Activated CD8-positive, alpha-beta T cell treated with anti-CD3 and anti-CD28 coated beads for 36 hours (primary cell): ENCODE measurements at regions not wholly inside any gene's neighbourhood (a gene's known extent, or its start where the extent isn't known, plus 50 kb on each side); places are given as distances from the start of the nearest gene placed in this dataset.

Experiments used
- ATAC-seq: fragments of 200-7000 bp; cut with Tn5 transposase; one replicate; pipeline ENCODE4 v1.10.0; 2021; ENCODE audit warnings: mild to moderate bottlenecking, moderate library complexity
- CTCF ChIA-PET: fragments of 350-600 bp; sonication (Branson Sonifier 250); formaldehyde crosslinking; loops from one replicate; lab custom pipeline; 2021; ENCODE audit warnings: antibody characterized with exemption; lab: Charles Lee
- POLR2A ChIA-PET: fragments of 350-600 bp; sonication (Branson Sonifier 250); formaldehyde crosslinking; loops from one replicate; lab custom pipeline; 2021; ENCODE audit warnings: antibody characterized with exemption; lab: Charles Lee
- DNase-seq: peaks from one replicate; pipeline ENCODE4 v3.0.0-alpha.2; 2020
- H3K27ac Mint-ChIP-seq: one replicate; pipeline ENCODE4 v1.8.0; 2021; ENCODE audit warnings: mild to moderate bottlenecking, mixed read lengths
- H3K27me3 Mint-ChIP-seq: one replicate; pipeline ENCODE4 v1.8.0; 2021; ENCODE audit warnings: mixed read lengths
- H3K36me3 Mint-ChIP-seq: one replicate; pipeline ENCODE4 v1.8.0; 2021; ENCODE audit warnings: low read depth, mixed read lengths
- H3K4me1 Mint-ChIP-seq: one replicate; pipeline ENCODE4 v1.8.0; 2021; ENCODE audit warnings: low read depth, mixed read lengths
- H3K4me3 Mint-ChIP-seq: one replicate; pipeline ENCODE4 v1.8.0; 2021; ENCODE audit warnings: mild to moderate bottlenecking, moderate library complexity, mixed read lengths
- H3K9me3 Mint-ChIP-seq: one replicate; pipeline ENCODE4 v1.8.0; 2021; ENCODE audit warnings: mixed read lengths
- CTCF ChIP-seq: fragments of 200-600 bp; IDR thresholded peaks from one replicate; pipeline ENCODE4 v1.8.0; 2022; ENCODE audit warnings: antibody characterized with exemption, mild to moderate bottlenecking
- intact Hi-C: fragments of 100-400 bp; cut with micrococcal nuclease; formaldehyde crosslinking; loops from one replicate; pipeline ENCODE4 v1.10.0; 2022

- POLR2A ChIA-PET: no interaction called here
- no peak for DNase-seq
- no peak for TF ChIP-seq CTCF
- Mint-ChIP-seq H3K4me1 (no peaks in the 10 kb centered on the region), H3K9me3 (no peaks in the 10 kb centered on the region), H3K27ac (no peak overlapping the region), H3K27me3 (peaks cover 2% of the 10 kb centered on the region), H3K4me3 (no peak overlapping the region), H3K36me3 (no peaks in the 10 kb centered on the region)
- CTCF ChIA-PET: no interaction called here
- intact Hi-C loops: no loop called here
- ATAC-seq: no peak
Measured at GRCh38 chr4:110682311-110682710, 59.4 kb upstream of the PITX2 start.

DNA sequence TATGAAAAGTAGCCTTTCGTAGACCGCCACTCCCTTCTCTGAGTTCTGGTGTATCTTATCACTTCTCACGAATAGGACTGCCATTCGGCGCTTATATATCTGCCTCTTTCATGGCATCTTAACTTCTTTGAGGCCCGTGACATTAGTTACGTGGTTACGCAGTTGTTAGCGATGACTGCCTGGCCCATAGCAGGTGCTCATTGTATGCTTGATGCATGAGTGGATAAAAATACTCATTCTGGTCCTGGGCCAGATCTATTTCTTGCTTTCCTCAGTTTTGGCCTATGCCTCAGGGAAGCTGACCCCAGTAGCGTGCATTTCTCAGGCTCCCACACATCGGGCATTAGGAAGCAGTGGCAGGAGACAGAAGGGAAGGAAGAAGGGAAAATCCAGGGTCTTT is 60.7 kb upstream of the PITX2 start:
- DNase-seq: no peak
- intact Hi-C loops: no loop called here
- no peak overlapping the region for H3K4me3 Mint-ChIP-seq
- H3K27me3 Mint-ChIP-seq: peaks cover 2% of the 10 kb centered on the region
- no peaks in the 10 kb centered on the region for H3K9me3 Mint-ChIP-seq
- TF ChIP-seq CTCF: no peak
- ChIA-PET POLR2A (interaction anchor here (0.6 kb wide), 1 partner anchor 24 kb away, joined by 3 read pairs; no protein-coding TSS in a partner anchor), CTCF (no interaction called here)
- no peaks in the 10 kb centered on the region for H3K36me3 Mint-ChIP-seq
- H3K4me1 Mint-ChIP-seq: no peaks in the 10 kb centered on the region
- no peak for ATAC-seq
- no peak overlapping the region for H3K27ac Mint-ChIP-seq

DNA sequence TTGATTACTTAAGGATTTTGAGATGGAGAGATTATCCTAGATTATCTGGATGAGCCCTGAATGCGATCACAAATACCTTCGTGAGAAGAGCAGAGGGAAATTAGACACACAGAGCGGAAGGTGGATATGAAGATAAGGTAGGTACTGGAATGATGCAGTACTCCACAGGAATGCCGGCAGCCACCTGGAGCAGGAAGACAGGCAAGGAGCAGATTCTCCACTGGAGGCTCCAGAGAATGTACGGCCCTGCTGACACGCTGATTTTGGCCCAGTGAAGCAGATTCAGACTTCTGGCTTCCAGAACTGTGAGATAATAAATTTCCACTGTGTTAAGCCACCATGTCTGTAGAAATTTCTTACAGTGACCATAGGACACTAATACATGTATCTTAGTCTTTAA is 79.4 kb upstream of the PITX2 start:
- H3K27me3 Mint-ChIP-seq: no peaks in the 10 kb centered on the region

GRCh38 chr4:110704748-110705439 is 82.0 kb upstream of the PITX2 start:
- CTCF ChIA-PET: no interaction called here
- POLR2A ChIA-PET: no interaction called here
- Mint-ChIP-seq H3K4me1 (no peaks in the 10 kb centered on the region), H3K36me3 (no peaks in the 10 kb centered on the region), H3K9me3 (no peaks in the 10 kb centered on the region), H3K4me3 (no peak overlapping the region), H3K27ac (no peak overlapping the region), H3K27me3 (no peaks in the 10 kb centered on the region)
- intact Hi-C loops: no loop called here
- ATAC-seq: no peak
- DNase-seq: no peak
- no peak for TF ChIP-seq CTCF

More for the DNA sequence above, 79.4 kb upstream of the PITX2 start:
- CTCF ChIA-PET: no interaction called here
- H3K9me3 Mint-ChIP-seq: no peaks in the 10 kb centered on the region
- DNase-seq: no peak
- intact Hi-C loops: no loop called here
- no peak for TF ChIP-seq CTCF
- POLR2A ChIA-PET: no interaction called here
- H3K4me1 Mint-ChIP-seq: no peaks in the 10 kb centered on the region
- H3K36me3 Mint-ChIP-seq: no peaks in the 10 kb centered on the region
- no peak for ATAC-seq
- H3K27ac Mint-ChIP-seq: no peak overlapping the region
- H3K4me3 Mint-ChIP-seq: no peak overlapping the region

DNA sequence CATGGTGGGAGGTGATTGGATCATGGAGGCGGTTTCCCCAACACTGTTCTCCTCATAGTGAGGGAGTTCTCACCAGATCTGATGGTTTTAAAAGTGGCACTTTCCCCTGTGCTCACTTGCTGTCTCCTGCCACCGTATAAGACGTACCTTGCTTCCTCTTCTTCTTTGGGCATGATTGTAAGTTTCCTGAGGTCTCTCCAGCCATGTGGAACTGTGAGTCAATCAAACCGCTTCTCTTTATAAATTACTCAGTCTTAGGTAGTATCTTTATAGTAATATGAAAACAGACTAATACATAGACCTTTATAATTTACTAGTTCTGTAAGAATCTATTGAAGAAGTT is 82.5 kb upstream of the PITX2 start:
- no peak for DNase-seq
- ATAC-seq: no peak
- Mint-ChIP-seq H3K27me3 (no peaks in the 10 kb centered on the region), H3K27ac (no peak overlapping the region), H3K4me3 (no peak overlapping the region), H3K4me1 (no peaks in the 10 kb centered on the region), H3K36me3 (no peaks in the 10 kb centered on the region), H3K9me3 (no peaks in the 10 kb centered on the region)
- ChIA-PET CTCF (no interaction called here), POLR2A (no interaction called here)
- TF ChIP-seq CTCF: no peak
- intact Hi-C loops: no loop called here
